WTC11 (cell line): ENCODE measurements at regions not wholly inside any gene's neighbourhood (a gene's known extent, or its start where the extent isn't known, plus 50 kb on each side); places are given as distances from the start of the nearest gene placed in this dataset.

Source experiments
- ATAC-seq: fragments of 200-7000 bp; cut with Tn5 transposase; 2 replicates; pipeline ENCODE4 v1.10.0; 2021; ENCODE audit warnings: mild to moderate bottlenecking, moderate library complexity
- CTCF ChIA-PET: fragments of 300-600 bp; sonication (Branson Sonifier 250); formaldehyde crosslinking; loops from one replicate; lab custom pipeline; 2021; ENCODE audit warnings: antibody characterized with exemption; lab: Charles Lee
- POLR2A ChIA-PET: fragments of 350-600 bp; sonication (Branson Sonifier 250); formaldehyde crosslinking; loops from one replicate; lab custom pipeline; 2021; ENCODE audit warnings: antibody characterized with exemption; lab: Charles Lee
- DNase-seq: peaks from one replicate; pipeline ENCODE4 v3.0.0; 2021; ENCODE audit warnings: low spot score
- H3K27ac Mint-ChIP-seq: 2 replicates; pipeline ENCODE4 v1.8.0; 2021; ENCODE audit warnings: mixed read lengths
- H3K27me3 Mint-ChIP-seq: 2 replicates; pipeline ENCODE4 v1.8.0; 2021; ENCODE audit warnings: low read depth, mild to moderate bottlenecking, moderate library complexity, mixed read lengths
- H3K36me3 Mint-ChIP-seq: 2 replicates; pipeline ENCODE4 v1.8.0; 2021; ENCODE audit warnings: mixed read lengths
- H3K4me1 Mint-ChIP-seq: 2 replicates; pipeline ENCODE4 v1.8.0; 2022; ENCODE audit warnings: mixed read lengths
- H3K4me3 Mint-ChIP-seq: 2 replicates; pipeline ENCODE4 v1.8.0; 2021; ENCODE audit warnings: mild to moderate bottlenecking, moderate library complexity, mixed read lengths
- H3K9me3 Mint-ChIP-seq: 2 replicates; pipeline ENCODE4 v1.8.0; 2021; ENCODE audit warnings: mixed read lengths
- ARID4B ChIP-seq: sonication (generic); formaldehyde crosslinking; IDR thresholded peaks from 2 replicates; pipeline ENCODE4 v1.8.0; 2023; ENCODE audit warnings: missing genetic modification reagents, mild to moderate bottlenecking, borderline replicate concordance
- ATF1 ChIP-seq: sonication (generic); formaldehyde crosslinking; IDR thresholded peaks from 2 replicates; pipeline ENCODE4 v1.8.1; 2023; ENCODE audit warnings: mild to moderate bottlenecking, moderate library complexity, missing genetic modification reagents
- CREB1 ChIP-seq: sonication (generic); formaldehyde crosslinking; IDR thresholded peaks from 2 replicates; pipeline ENCODE4 v1.8.0; 2023; ENCODE audit warnings: mild to moderate bottlenecking, missing genetic modification reagents
- CREM ChIP-seq: sonication (generic); formaldehyde crosslinking; IDR thresholded peaks from 2 replicates; pipeline ENCODE4 v1.8.1; 2022; ENCODE audit warnings: mild to moderate bottlenecking, missing genetic modification reagents, moderate library complexity
- KAT7 ChIP-seq: sonication (generic); formaldehyde crosslinking; IDR thresholded peaks from 2 replicates; pipeline ENCODE4 v1.8.1; 2023; ENCODE audit warnings: missing genetic modification reagents, mild to moderate bottlenecking, borderline replicate concordance
- RELA ChIP-seq: sonication (generic); formaldehyde crosslinking; IDR thresholded peaks from 2 replicates; pipeline ENCODE4 v1.8.1; 2022; ENCODE audit warnings: missing genetic modification reagents, mild to moderate bottlenecking, borderline replicate concordance
- RORB ChIP-seq: fragments of 250-450 bp; sonication (Bioruptor Pico); IDR thresholded peaks from 2 replicates; pipeline ENCODE4 v1.9.0; 2021; ENCODE audit warnings: mild to moderate bottlenecking
- SOX15 ChIP-seq: fragments of 250-450 bp; sonication (Bioruptor Pico); IDR thresholded peaks from 2 replicates; pipeline ENCODE4 v1.9.0; 2021; ENCODE audit warnings: mild to moderate bottlenecking
- USF2 ChIP-seq: sonication (generic); formaldehyde crosslinking; IDR thresholded peaks from 2 replicates; pipeline ENCODE4 v1.8.1; 2023; ENCODE audit warnings: mild to moderate bottlenecking, missing genetic modification reagents, moderate library complexity
- ZNF121 ChIP-seq: sonication (generic); formaldehyde crosslinking; IDR thresholded peaks from 2 replicates; pipeline ENCODE4 v1.8.0; 2023; ENCODE audit warnings: missing genetic modification reagents
- ZNF232 ChIP-seq: sonication (generic); formaldehyde crosslinking; IDR thresholded peaks from 2 replicates; pipeline ENCODE4 v1.8.0; 2022; ENCODE audit warnings: mild to moderate bottlenecking, missing genetic modification reagents
- ZNF263 ChIP-seq: sonication (generic); formaldehyde crosslinking; IDR thresholded peaks from 2 replicates; pipeline ENCODE4 v1.8.1; 2022; ENCODE audit warnings: low read depth, mild to moderate bottlenecking, moderate library complexity, missing genetic modification reagents
- ZNF396 ChIP-seq: fragments of 250-450 bp; sonication (Bioruptor Pico); IDR thresholded peaks from 2 replicates; pipeline ENCODE4 v1.8.0; 2021; ENCODE audit warnings: mild to moderate bottlenecking, moderate library complexity, borderline replicate concordance
- ZSCAN18 ChIP-seq: fragments of 250-450 bp; sonication (Bioruptor Pico); IDR thresholded peaks from 2 replicates; pipeline ENCODE4 v2.1.2; 2022; ENCODE audit warnings: mild to moderate bottlenecking, moderate library complexity
- TF ChIP-seq, protein P1 (sequence below): sonication (generic); formaldehyde crosslinking; conservative IDR thresholded peaks from 2 replicates; pipeline ENCODE4 v1.8.1; 2022; ENCODE audit warnings: mild to moderate bottlenecking, missing genetic modification reagents
- TF ChIP-seq, protein P2 (sequence below): fragments of 250-450 bp; sonication (Bioruptor Pico); conservative IDR thresholded peaks from 2 replicates; pipeline ENCODE4 v1.9.0; 2021; ENCODE audit warnings: mild to moderate bottlenecking
- TF ChIP-seq, protein P3 (sequence below): sonication (generic); formaldehyde crosslinking; IDR thresholded peaks from 2 replicates; pipeline ENCODE4 v1.8.1; 2023; ENCODE audit warnings: mild to moderate bottlenecking, missing genetic modification reagents, borderline replicate concordance
- TF ChIP-seq, protein P4 (sequence below): sonication (generic); formaldehyde crosslinking; IDR thresholded peaks from 2 replicates; pipeline ENCODE4 v1.8.1; 2023; ENCODE audit warnings: mild to moderate bottlenecking, missing genetic modification reagents

- TF ChIP-seq, protein P1, sequence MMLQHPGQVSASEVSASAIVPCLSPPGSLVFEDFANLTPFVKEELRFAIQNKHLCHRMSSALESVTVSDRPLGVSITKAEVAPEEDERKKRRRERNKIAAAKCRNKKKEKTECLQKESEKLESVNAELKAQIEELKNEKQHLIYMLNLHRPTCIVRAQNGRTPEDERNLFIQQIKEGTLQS (CRISPR knock-in tag): no peak
- TF ChIP-seq ZNF263 (CRISPR knock-in tag) (no peak), CREB1 (CRISPR knock-in tag) (no peak), CREM (no peak)
- TF ChIP-seq, protein P2, sequence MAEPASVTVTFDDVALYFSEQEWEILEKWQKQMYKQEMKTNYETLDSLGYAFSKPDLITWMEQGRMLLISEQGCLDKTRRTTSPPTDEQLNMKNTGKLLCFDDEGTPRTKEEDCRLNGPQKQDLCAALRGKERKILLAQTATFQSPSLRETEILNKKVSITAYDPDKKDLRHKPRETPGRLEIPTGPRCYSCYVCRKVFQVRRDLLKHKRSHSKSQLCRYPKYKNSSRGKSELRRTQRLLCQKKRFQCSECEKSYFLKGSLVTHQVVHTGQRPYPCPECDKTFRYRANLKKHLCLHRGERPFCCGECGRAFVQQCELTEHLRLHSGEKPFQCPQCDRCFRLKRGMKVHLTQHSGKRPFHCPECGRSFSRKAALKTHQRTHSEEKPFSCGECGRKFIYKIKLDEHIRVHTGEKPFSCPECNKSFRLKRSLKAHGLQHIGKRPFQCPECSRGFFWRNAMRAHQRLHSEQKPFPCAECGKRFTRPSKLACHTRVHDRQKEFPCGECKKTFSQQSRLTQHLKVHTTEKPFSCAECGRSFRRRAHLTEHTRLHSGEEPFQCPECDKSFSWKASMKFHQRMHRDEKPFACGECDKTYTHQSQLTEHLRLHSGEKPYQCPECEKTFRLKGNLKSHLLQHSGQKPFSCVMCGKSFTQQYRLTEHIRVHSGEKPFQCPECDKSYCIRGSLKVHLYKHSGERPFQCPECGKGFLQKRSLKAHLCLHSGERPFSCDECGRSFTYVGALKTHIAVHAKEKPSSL (CRISPR knock-in tag): no peak
- TF ChIP-seq, all 79 proteins: peak for 0
Measured at GRCh38 chr10:83512681-83513080, 626.6 kb upstream of the GHITM start (continued).

DNA sequence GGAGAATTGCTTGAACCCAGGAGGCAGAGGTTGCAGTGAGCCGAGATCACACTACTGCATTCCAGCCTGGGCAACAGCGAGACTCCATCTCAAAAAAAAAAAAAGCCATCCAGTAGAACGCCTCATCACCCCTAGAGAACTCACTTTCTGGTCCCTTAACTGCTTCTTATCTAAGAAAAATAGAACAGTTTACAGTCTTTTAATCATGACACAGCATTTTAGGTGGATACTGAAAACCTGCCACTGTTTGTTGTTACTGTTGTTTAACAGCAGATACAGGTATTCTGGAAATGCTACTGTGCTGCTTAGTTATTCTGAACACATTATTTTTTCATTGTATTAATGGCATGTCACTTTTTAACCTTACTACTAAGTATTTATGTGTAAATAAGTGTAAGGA lies 624.3 kb upstream of the GHITM start:
- no peak overlapping the region for H3K4me3 Mint-ChIP-seq
- ATAC-seq: no peak

DNA sequence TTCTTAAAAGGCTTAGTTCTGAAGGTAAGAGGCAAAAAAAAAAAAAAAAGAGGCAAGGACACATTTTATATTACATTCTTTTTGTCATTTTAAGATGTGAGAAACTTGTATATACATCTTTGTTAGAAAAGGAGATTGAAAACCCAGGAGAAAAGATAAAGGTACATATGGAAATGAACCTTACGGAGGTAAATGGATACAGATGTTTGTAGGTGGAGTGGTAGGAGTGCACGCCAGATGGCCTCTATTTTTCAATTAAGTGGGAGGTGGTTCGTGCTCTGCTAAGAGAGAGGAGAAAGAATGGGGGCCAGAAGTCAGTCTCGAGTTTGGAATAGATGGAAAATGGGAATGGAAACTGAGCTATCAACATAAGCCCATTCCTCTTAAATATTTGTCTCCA lies 622.5 kb upstream of the GHITM start:
- Mint-ChIP-seq H3K4me3 (no peak overlapping the region), H3K27me3 (no peaks in the 10 kb centered on the region), H3K9me3 (no peaks in the 10 kb centered on the region), H3K4me1 (no peaks in the 10 kb centered on the region), H3K36me3 (no peaks in the 10 kb centered on the region), H3K27ac (no peak overlapping the region)
- POLR2A ChIA-PET: no interaction called here
- CTCF ChIA-PET: no interaction called here
- ATAC-seq (no peak), DNase-seq (no peak)
- no peak for TF ChIP-seq ZNF396
- TF ChIP-seq, protein P3, sequence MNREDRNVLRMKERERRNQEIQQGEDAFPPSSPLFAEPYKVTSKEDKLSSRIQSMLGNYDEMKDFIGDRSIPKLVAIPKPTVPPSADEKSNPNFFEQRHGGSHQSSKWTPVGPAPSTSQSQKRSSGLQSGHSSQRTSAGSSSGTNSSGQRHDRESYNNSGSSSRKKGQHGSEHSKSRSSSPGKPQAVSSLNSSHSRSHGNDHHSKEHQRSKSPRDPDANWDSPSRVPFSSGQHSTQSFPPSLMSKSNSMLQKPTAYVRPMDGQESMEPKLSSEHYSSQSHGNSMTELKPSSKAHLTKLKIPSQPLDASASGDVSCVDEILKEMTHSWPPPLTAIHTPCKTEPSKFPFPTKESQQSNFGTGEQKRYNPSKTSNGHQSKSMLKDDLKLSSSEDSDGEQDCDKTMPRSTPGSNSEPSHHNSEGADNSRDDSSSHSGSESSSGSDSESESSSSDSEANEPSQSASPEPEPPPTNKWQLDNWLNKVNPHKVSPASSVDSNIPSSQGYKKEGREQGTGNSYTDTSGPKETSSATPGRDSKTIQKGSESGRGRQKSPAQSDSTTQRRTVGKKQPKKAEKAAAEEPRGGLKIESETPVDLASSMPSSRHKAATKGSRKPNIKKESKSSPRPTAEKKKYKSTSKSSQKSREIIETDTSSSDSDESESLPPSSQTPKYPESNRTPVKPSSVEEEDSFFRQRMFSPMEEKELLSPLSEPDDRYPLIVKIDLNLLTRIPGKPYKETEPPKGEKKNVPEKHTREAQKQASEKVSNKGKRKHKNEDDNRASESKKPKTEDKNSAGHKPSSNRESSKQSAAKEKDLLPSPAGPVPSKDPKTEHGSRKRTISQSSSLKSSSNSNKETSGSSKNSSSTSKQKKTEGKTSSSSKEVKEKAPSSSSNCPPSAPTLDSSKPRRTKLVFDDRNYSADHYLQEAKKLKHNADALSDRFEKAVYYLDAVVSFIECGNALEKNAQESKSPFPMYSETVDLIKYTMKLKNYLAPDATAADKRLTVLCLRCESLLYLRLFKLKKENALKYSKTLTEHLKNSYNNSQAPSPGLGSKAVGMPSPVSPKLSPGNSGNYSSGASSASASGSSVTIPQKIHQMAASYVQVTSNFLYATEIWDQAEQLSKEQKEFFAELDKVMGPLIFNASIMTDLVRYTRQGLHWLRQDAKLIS (CRISPR knock-in tag): no peak
- no peak for TF ChIP-seq ATF1 (CRISPR knock-in tag)
- no peak for TF ChIP-seq SOX15 (CRISPR knock-in tag)
- no peak for TF ChIP-seq KAT7 (CRISPR knock-in tag)
- TF ChIP-seq, protein P4, sequence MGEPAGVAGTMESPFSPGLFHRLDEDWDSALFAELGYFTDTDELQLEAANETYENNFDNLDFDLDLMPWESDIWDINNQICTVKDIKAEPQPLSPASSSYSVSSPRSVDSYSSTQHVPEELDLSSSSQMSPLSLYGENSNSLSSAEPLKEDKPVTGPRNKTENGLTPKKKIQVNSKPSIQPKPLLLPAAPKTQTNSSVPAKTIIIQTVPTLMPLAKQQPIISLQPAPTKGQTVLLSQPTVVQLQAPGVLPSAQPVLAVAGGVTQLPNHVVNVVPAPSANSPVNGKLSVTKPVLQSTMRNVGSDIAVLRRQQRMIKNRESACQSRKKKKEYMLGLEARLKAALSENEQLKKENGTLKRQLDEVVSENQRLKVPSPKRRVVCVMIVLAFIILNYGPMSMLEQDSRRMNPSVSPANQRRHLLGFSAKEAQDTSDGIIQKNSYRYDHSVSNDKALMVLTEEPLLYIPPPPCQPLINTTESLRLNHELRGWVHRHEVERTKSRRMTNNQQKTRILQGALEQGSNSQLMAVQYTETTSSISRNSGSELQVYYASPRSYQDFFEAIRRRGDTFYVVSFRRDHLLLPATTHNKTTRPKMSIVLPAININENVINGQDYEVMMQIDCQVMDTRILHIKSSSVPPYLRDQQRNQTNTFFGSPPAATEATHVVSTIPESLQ (CRISPR knock-in tag): no peak
- no peak for TF ChIP-seq RORB
- TF ChIP-seq ZNF232 (CRISPR knock-in tag): no peak
- TF ChIP-seq ZSCAN18: no peak
- TF ChIP-seq ARID4B: no peak
- no peak for TF ChIP-seq ZNF121 (CRISPR knock-in tag)
- no peak for TF ChIP-seq USF2 (CRISPR knock-in tag)
- TF ChIP-seq CREM: no peak

More for the DNA sequence above, 624.3 kb upstream of the GHITM start:
- no peak for DNase-seq
- CTCF ChIA-PET: no interaction called here
- H3K36me3 Mint-ChIP-seq: no peaks in the 10 kb centered on the region
- TF ChIP-seq, protein P1 (CRISPR knock-in tag): no peak
- no peak for TF ChIP-seq RELA
- TF ChIP-seq, all 79 proteins: peak for 0
- Mint-ChIP-seq H3K27me3 (no peaks in the 10 kb centered on the region), H3K4me1 (no peaks in the 10 kb centered on the region), H3K27ac (no peak overlapping the region), H3K9me3 (no peaks in the 10 kb centered on the region)
- POLR2A ChIA-PET: no interaction called here
